ENCODE measurements at regions not wholly inside any gene's neighbourhood (a gene's known extent, or its start where the extent isn't known, plus 50 kb on each side); places are given as distances from the start of the nearest gene placed in this dataset.

DNA sequence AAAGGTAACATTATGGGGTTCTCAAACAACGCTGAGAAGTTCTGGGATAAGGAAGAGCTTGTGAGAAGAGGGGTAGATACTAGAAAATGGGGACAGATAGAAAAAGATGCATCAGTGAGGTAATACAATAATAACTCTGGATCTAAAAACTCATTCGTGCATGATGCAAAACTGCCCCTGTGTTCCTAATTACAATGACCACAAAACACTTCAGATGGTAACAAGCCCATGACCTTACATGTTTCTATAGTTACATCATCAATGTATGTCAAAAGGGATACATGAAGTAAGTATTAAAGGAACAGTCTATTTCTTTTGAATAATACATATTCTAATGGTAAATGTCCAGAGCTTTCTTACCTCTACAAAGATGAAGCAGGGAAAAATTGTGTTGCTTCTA lies 110.6 kb upstream of the PLPPR5 start:
- TF ChIP-seq, protein P1, sequence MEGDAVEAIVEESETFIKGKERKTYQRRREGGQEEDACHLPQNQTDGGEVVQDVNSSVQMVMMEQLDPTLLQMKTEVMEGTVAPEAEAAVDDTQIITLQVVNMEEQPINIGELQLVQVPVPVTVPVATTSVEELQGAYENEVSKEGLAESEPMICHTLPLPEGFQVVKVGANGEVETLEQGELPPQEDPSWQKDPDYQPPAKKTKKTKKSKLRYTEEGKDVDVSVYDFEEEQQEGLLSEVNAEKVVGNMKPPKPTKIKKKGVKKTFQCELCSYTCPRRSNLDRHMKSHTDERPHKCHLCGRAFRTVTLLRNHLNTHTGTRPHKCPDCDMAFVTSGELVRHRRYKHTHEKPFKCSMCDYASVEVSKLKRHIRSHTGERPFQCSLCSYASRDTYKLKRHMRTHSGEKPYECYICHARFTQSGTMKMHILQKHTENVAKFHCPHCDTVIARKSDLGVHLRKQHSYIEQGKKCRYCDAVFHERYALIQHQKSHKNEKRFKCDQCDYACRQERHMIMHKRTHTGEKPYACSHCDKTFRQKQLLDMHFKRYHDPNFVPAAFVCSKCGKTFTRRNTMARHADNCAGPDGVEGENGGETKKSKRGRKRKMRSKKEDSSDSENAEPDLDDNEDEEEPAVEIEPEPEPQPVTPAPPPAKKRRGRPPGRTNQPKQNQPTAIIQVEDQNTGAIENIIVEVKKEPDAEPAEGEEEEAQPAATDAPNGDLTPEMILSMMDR (IDR thresholded peaks at IDR 0.05) = no peak
- Histone ChIP-seq H3K36me3 (no peaks in the 10 kb centered on the region), H3K9me3 (no peaks in the 10 kb centered on the region), H3K4me3 (ENCODE audit: low read depth in 1 of 2, low read length in 1 of 2) (no peak overlapping the region), H3K27me3 (no peaks in the 10 kb centered on the region), H3K27ac (no peak overlapping the region), H3K4me1 (ENCODE audit: control insufficient read depth in 1 of 2, insufficient read depth in 1 of 2, low read depth in 1 of 2, low read length in 1 of 2) (no peaks in the 10 kb centered on the region)

DNA sequence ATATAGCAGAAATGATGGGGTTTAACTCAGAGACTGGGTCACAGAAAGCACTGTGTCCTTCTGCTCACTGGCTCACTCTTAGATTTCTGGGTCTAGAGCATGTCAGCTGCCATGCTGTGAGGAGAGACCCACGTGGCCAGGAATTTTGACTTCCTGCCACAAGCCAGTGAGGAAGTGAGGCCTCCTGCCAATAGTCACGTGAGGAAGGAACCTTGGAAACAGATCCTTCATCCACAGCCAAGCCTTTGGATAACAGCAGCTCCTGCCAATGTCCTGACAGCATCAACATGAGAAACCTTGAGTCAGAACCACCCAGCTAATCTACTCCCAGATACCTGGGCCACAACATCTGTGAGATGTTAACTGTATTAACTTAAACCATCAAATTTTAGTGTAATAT lies 114.5 kb upstream of the PLPPR5 start:
- Histone ChIP-seq H3K9me3 (no peaks in the 10 kb centered on the region), H3K4me1 (ENCODE audit: control insufficient read depth in 1 of 2, insufficient read depth in 1 of 2, low read depth in 1 of 2, low read length in 1 of 2) (no peaks in the 10 kb centered on the region), H3K27ac (no peak overlapping the region), H3K36me3 (no peaks in the 10 kb centered on the region), H3K4me3 (ENCODE audit: low read depth in 1 of 2, low read length in 1 of 2) (no peak overlapping the region), H3K27me3 (no peaks in the 10 kb centered on the region)
- TF ChIP-seq, protein P1 (IDR thresholded peaks at IDR 0.05) = no peak

DNA sequence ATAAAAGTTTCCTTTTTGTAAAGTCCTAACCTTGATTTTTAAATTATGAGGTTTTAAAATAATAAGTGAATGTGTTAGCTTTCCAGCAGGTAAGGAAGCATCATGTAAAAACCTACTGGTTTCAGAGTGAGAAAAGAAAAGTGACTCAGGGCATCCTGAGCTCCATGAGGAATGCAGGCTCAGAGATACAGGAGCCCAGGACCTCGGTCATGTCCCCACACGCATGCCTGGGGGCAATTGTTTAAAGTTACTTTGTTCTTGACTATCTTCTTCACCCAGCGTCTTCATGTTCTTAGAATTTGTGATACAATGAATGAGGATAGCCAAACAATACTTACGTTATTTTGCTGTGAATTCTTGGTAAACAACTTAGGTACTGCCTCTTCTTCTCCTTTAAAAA lies 117.4 kb upstream of the PLPPR5 start:
- Histone ChIP-seq H3K27ac (no peak overlapping the region), H3K4me1 (ENCODE audit: control insufficient read depth in 1 of 2, insufficient read depth in 1 of 2, low read depth in 1 of 2, low read length in 1 of 2) (no peaks in the 10 kb centered on the region), H3K27me3 (no peaks in the 10 kb centered on the region), H3K9me3 (no peaks in the 10 kb centered on the region), H3K4me3 (ENCODE audit: low read depth in 1 of 2, low read length in 1 of 2) (no peak overlapping the region), H3K36me3 (no peaks in the 10 kb centered on the region)
- TF ChIP-seq, protein P1 (IDR thresholded peaks at IDR 0.05) = no peak

DNA sequence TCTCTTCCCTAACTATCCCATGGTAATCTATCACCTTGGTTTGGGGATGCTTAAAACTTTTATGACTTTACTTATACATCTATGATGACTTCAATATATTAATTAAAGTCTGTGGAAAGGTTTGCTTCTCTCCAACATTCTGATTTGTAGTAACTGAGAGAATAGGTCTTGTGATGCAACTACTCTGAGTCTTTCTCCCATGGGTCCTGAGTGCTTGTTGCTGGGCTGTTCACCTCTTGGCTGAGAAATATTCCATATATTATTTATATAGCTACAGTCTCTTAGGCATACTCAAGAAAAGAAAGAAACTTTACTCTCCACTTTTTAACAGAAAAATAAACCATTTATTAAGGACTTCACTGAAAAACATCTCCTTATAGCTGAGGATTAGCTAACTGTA lies 119.3 kb upstream of the PLPPR5 start:
- Histone ChIP-seq H3K27me3 (no peaks in the 10 kb centered on the region), H3K4me3 (ENCODE audit: low read depth in 1 of 2, low read length in 1 of 2) (no peak overlapping the region), H3K36me3 (no peaks in the 10 kb centered on the region), H3K27ac (no peak overlapping the region), H3K4me1 (ENCODE audit: control insufficient read depth in 1 of 2, insufficient read depth in 1 of 2, low read depth in 1 of 2, low read length in 1 of 2) (no peaks in the 10 kb centered on the region), H3K9me3 (no peaks in the 10 kb centered on the region)
- TF ChIP-seq, protein P1 (IDR thresholded peaks at IDR 0.05) = no peak

DNA sequence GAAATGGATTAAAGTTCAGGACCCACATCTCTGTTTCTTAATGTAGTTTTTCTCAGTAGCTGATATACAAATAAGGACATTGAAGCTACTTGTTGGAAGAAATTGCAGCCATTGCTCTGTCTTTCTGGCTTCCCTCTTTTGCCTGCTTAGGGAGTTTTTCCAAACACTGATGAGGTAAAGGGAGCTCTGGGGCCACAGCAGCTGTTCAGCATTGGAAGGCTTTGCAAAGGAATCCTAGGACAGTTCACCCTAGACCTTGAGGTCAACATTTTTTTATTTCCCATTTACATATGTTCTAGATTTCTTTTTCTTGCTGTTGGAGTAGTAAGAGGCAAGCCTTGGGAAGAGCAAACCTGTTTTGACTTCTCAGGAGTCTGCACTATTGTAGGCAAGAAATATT lies 126.9 kb upstream of the PLPPR5 start:
- Histone ChIP-seq H3K27me3 (no peaks in the 10 kb centered on the region), H3K9me3 (no peaks in the 10 kb centered on the region), H3K36me3 (no peaks in the 10 kb centered on the region), H3K27ac (no peak overlapping the region), H3K4me1 (ENCODE audit: control insufficient read depth in 1 of 2, insufficient read depth in 1 of 2, low read depth in 1 of 2, low read length in 1 of 2) (no peaks in the 10 kb centered on the region), H3K4me3 (ENCODE audit: low read depth in 1 of 2, low read length in 1 of 2) (no peak overlapping the region)
- TF ChIP-seq, protein P1 (IDR thresholded peaks at IDR 0.05) = no peak

Data from neutrophil (primary cell).